IMR-90 (cell line): ENCODE measurements at regions not wholly inside any gene's neighbourhood (a gene's known extent, or its start where the extent isn't known, plus 50 kb on each side); places are given as distances from the start of the nearest gene placed in this dataset.

Experiments used
- ATAC-seq: fragments of 200-7000 bp; cut with Tn5 transposase; 2 replicates; pipeline ENCODE4 v1.9.1; 2020; ENCODE audit warnings: low read depth, mild to moderate bottlenecking, moderate library complexity
- BruUV-seq: library from RNA; stranded (reverse); fragments of 400-500 nt; replicated peaks from 2 replicates; lab custom pipeline; 2021; lab: Mats Ljungman, UMichigan
- CTCF ChIA-PET: fragments of 300-600 bp; formaldehyde crosslinking; extraction: SDS; loops from one replicate; lab custom pipeline; 2021; ENCODE audit warnings: antibody characterized with exemption; lab: Yijun Ruan, JAX
- POLR2A ChIA-PET: fragments of 300-600 bp; sonication (Branson Sonifier 250); formaldehyde crosslinking; loops from one replicate; lab custom pipeline; 2022; ENCODE audit warnings: antibody characterized with exemption; ENCODE audit not compliant: unreplicated experiment; lab: Charles Lee
- DNase-seq: peaks from one replicate; pipeline ENCODE4 v3.0.0; 2013
- H2AFZ ChIP-seq: replicated peaks from 2 replicates; pipeline ENCODE3; 2013; ENCODE audit warnings: low read length, mild to moderate bottlenecking; ENCODE audit not compliant: poor library complexity
- H2AK5ac ChIP-seq: 2 replicates; pipeline ENCODE4 v1.6.1; 2013; ENCODE audit warnings: low read depth, low read length, inconsistent platforms
- H2AK9ac ChIP-seq: replicated peaks from 2 replicates; pipeline ENCODE3; 2013; ENCODE audit warnings: mild to moderate bottlenecking, low read depth, low read length, moderate library complexity; ENCODE audit not compliant: poor library complexity
- H2BK120ac ChIP-seq: 2 replicates; pipeline ENCODE4 v1.6.1; 2013; ENCODE audit warnings: low read depth, low read length, inconsistent platforms
- H2BK15ac ChIP-seq: 3 replicates; pipeline ENCODE4 v1.6.1; 2013; ENCODE audit warnings: low read depth, low read length, inconsistent platforms
- H2BK20ac ChIP-seq: 2 replicates; pipeline ENCODE4 v1.6.1; 2013; ENCODE audit warnings: low read depth, mild to moderate bottlenecking, inconsistent platforms, low read length, moderate library complexity
- H2BK5ac ChIP-seq: 2 replicates; pipeline ENCODE4 v1.6.1; 2013; ENCODE audit warnings: mild to moderate bottlenecking, low read depth, low read length, inconsistent platforms; ENCODE audit not compliant: poor library complexity, severe bottlenecking
- H3K14ac ChIP-seq: replicated peaks from 2 replicates; pipeline ENCODE4 v1.6.1; 2013; ENCODE audit warnings: low read depth, low read length, inconsistent platforms
- H3K18ac ChIP-seq: 2 replicates; pipeline ENCODE4 v1.6.1; 2013; ENCODE audit warnings: low read depth, low read length, control low read depth
- H3K23ac ChIP-seq: 2 replicates; pipeline ENCODE4 v1.6.1; 2013; ENCODE audit warnings: low read depth, low read length, inconsistent platforms
- H3K27ac ChIP-seq: 2 replicates; pipeline ENCODE4 v1.5.1; 2013; ENCODE audit warnings: mild to moderate bottlenecking, control low read depth, low read length; ENCODE audit not compliant: insufficient read depth
- H3K27me3 ChIP-seq: 2 replicates; pipeline ENCODE4 v1.6.1; 2013; ENCODE audit warnings: low read length; ENCODE audit not compliant: control insufficient read depth, insufficient read depth
- H3K36me3 ChIP-seq: 2 replicates; pipeline ENCODE4 v1.6.1; 2013; ENCODE audit warnings: low read length, mixed read lengths; ENCODE audit not compliant: control insufficient read depth, insufficient read depth
- H3K4ac ChIP-seq: 2 replicates; pipeline ENCODE4 v1.6.1; 2013; ENCODE audit warnings: low read depth, low read length, inconsistent platforms
- H3K4me1 ChIP-seq: 2 replicates; pipeline ENCODE4 v1.6.1; 2013; ENCODE audit warnings: low read length, mixed read lengths; ENCODE audit not compliant: control insufficient read depth, insufficient read depth
- H3K4me2 ChIP-seq: 2 replicates; pipeline ENCODE4 v1.6.1; 2013; ENCODE audit warnings: low read depth, mild to moderate bottlenecking, control low read depth, low read length, moderate library complexity
- H3K4me3 ChIP-seq: 2 replicates; pipeline ENCODE4 v1.5.1; 2013; ENCODE audit warnings: low read depth, mild to moderate bottlenecking, control low read depth, low read length, moderate library complexity; ENCODE audit not compliant: insufficient read depth
- H3K56ac ChIP-seq: 2 replicates; pipeline ENCODE4 v1.6.1; 2013; ENCODE audit warnings: low read length, inconsistent platforms; ENCODE audit not compliant: insufficient read depth; ENCODE audit errors: extremely low read depth
- H3K79me1 ChIP-seq, 2 experiments: 2 replicates each; pipeline ENCODE4 v1.6.1; 2013; ENCODE audit warnings: low read length in 2 of 2, inconsistent platforms in 1 of 2, low read depth in 1 of 2
- H3K9ac ChIP-seq: 2 replicates; pipeline ENCODE4 v1.6.1; 2013; ENCODE audit warnings: low read depth, low read length, control low read depth
- H3K9me1 ChIP-seq: 2 replicates; pipeline ENCODE4 v1.6.1; 2013; ENCODE audit warnings: low read length, inconsistent platforms; ENCODE audit not compliant: insufficient read depth
- H3K9me3 ChIP-seq: 2 replicates; pipeline ENCODE4 v1.6.1; 2013; ENCODE audit warnings: low read length; ENCODE audit not compliant: control insufficient read depth, insufficient read depth
- H4K20me1 ChIP-seq: 2 replicates; pipeline ENCODE4 v1.6.1; 2013; ENCODE audit warnings: low read length, inconsistent platforms; ENCODE audit not compliant: insufficient read depth
- H4K5ac ChIP-seq: 2 replicates; pipeline ENCODE4 v1.6.1; 2013; ENCODE audit warnings: mild to moderate bottlenecking, low read depth, low read length, control low read depth
- H4K8ac ChIP-seq, 2 experiments: 2 replicates each; pipeline ENCODE4 v1.6.1; 2013; ENCODE audit warnings: low read depth in 2 of 2, low read length in 2 of 2, control low read depth in 1 of 2, inconsistent platforms in 1 of 2
- H4K91ac ChIP-seq: 2 replicates; pipeline ENCODE4 v1.6.1; 2013; ENCODE audit warnings: low read depth, low read length, inconsistent platforms; ENCODE audit not compliant: insufficient read depth
- BHLHE40 ChIP-seq: fragments of 150-350 bp; IDR thresholded peaks from 2 replicates; pipeline ENCODE4 v1.6.1; 2016; ENCODE audit warnings: mild to moderate bottlenecking, low read depth, low read length
- CEBPB ChIP-seq: IDR thresholded peaks from 2 replicates; pipeline ENCODE4 v1.6.1; 2012; ENCODE audit warnings: low read depth, low read length, improper control_type of control experiment
- CHD1 ChIP-seq: IDR thresholded peaks from 2 replicates; pipeline ENCODE4 v1.6.1; 2012; ENCODE audit warnings: low read depth, low read length, improper control_type of control experiment
- CTCF ChIP-seq: conservative IDR thresholded peaks from 2 replicates; pipeline ENCODE4 v1.5.1; 2012; ENCODE audit warnings: mild to moderate bottlenecking, low read depth, low read length, improper control_type of control experiment
- ELK1 ChIP-seq: fragments of 150-350 bp; IDR thresholded peaks from 2 replicates; pipeline ENCODE4 v1.6.1; 2016; ENCODE audit warnings: low read depth, mild to moderate bottlenecking, low read length, moderate library complexity, borderline replicate concordance
- FOS ChIP-seq: fragments of 150-350 bp; IDR thresholded peaks from 2 replicates; pipeline ENCODE4 v1.6.1; 2016; ENCODE audit warnings: low read depth, low read length
- MAFK ChIP-seq: IDR thresholded peaks from 2 replicates; pipeline ENCODE4 v1.6.1; 2012; ENCODE audit warnings: low read depth, low read length, improper control_type of control experiment
- MAZ ChIP-seq: IDR thresholded peaks from 2 replicates; pipeline ENCODE4 v1.6.1; 2012; ENCODE audit warnings: low read depth, mild to moderate bottlenecking, low read length, improper control_type of control experiment, moderate library complexity, borderline replicate concordance
- MXI1 ChIP-seq: IDR thresholded peaks from 2 replicates; pipeline ENCODE4 v1.6.1; 2012; ENCODE audit warnings: low read depth, mild to moderate bottlenecking, low read length, moderate library complexity, borderline replicate concordance
- NFE2L2 ChIP-seq: fragments of 150-350 bp; IDR thresholded peaks from 2 replicates; pipeline ENCODE4 v1.6.1; 2016; ENCODE audit warnings: low read depth, mild to moderate bottlenecking, low read length
- POLR2A ChIP-seq: IDR thresholded peaks from 2 replicates; pipeline ENCODE4 v1.6.1; 2012; ENCODE audit warnings: mild to moderate bottlenecking, low read depth, low read length
- RAD21 ChIP-seq: IDR thresholded peaks from 2 replicates; pipeline ENCODE4 v1.6.1; 2012; ENCODE audit warnings: low read length, improper control_type of control experiment
- RCOR1 ChIP-seq: IDR thresholded peaks from 2 replicates; pipeline ENCODE4 v1.6.1; 2012; ENCODE audit warnings: mild to moderate bottlenecking, low read length, improper control_type of control experiment; ENCODE audit not compliant: insufficient replicate concordance
- RFX5 ChIP-seq: IDR thresholded peaks from 2 replicates; pipeline ENCODE4 v1.8.0; 2012; ENCODE audit warnings: low read depth, mild to moderate bottlenecking, low read length, moderate library complexity
- SMC3 ChIP-seq: fragments of 150-350 bp; IDR thresholded peaks from 2 replicates; pipeline ENCODE4 v1.6.1; 2016; ENCODE audit warnings: low read depth, mild to moderate bottlenecking, antibody characterized with exemption, low read length, moderate library complexity
- USF2 ChIP-seq: fragments of 150-350 bp; IDR thresholded peaks from 2 replicates; pipeline ENCODE4 v1.6.1; 2017; ENCODE audit warnings: mild to moderate bottlenecking, antibody characterized with exemption, low read length, low read depth
- WGBS, 2 experiments: methylation state at CpG; one replicate each; pipeline versions ENCODE4 v1.1.5 to v1.1.7; 2013; ENCODE audit warnings: missing lambda C conversion rate in 2 of 2; ENCODE audit not compliant: insufficient read length in 1 of 2; ENCODE audit errors: extremely low coverage in 2 of 2; 5-methylcytosine and 5-hydroxymethylcytosine counted together
- dilution Hi-C: fragments of 300-500 bp; cut with HindIII; formaldehyde crosslinking; loops from one replicate; pipeline ENCODE4 v1.14.3; 2018; ENCODE audit warnings: low sequenced_read_pairs; ENCODE audit not compliant: unreplicated experiment
- in situ Hi-C: fragments of 300-500 bp; cut with MboI; formaldehyde crosslinking; loops from 3 replicates; pipeline ENCODE4 v1.14.3; 2019; ENCODE audit warnings: low sequenced_read_pairs, inconsistent platforms, mixed read lengths
- intact Hi-C: fragments of 100-400 bp; cut with micrococcal nuclease; formaldehyde crosslinking; loops from 2 replicates; pipeline ENCODE4 v1.10.0; 2022

GRCh38 chr14:49221316-49221715, 364.9 kb downstream of the RPS29 start:
- dilution Hi-C loops, result no loop called here
- no peak overlapping the region for H3K4me2 ChIP-seq

More at GRCh38 chr14:49221316-49221715, 364.9 kb downstream of the RPS29 start:
- Histone ChIP-seq H3K14ac (no peak overlapping the region), H4K91ac (no peak overlapping the region), H3K9me3 (0 out of 2 replicates have a peak, but pooled peaks cover 2% of the 10 kb centered on the region), H3K4me1 (no peaks in the 10 kb centered on the region), H3K27me3 (no peaks in the 10 kb centered on the region), H4K8ac (no peak overlapping the region), H3K56ac (no peak overlapping the region), H2AFZ (no peak overlapping the region), H3K4ac (no peak overlapping the region), H4K20me1 (no peaks in the 10 kb centered on the region), H3K23ac (no peak overlapping the region), H2BK15ac (no peak overlapping the region), H3K4me3 (no peak overlapping the region), H4K5ac (no peak overlapping the region), H3K9ac (no peak overlapping the region), H2AK9ac (no peak overlapping the region), H3K79me1 (no peaks in the 10 kb centered on the region), H2BK5ac (no peak overlapping the region), H3K18ac (no peak overlapping the region), H3K9me1 (no peaks in the 10 kb centered on the region), H2BK20ac (no peak overlapping the region), H3K27ac (no peak overlapping the region), H3K36me3 (no peaks in the 10 kb centered on the region), H2BK120ac (no peak overlapping the region), H2AK5ac (no peak overlapping the region)
- in situ Hi-C loops (no loop called here), intact Hi-C loops (no loop called here)
- CTCF ChIA-PET, result no interaction called here
- no peak for ATAC-seq
- POLR2A ChIA-PET, result no interaction called here
- no peak for DNase-seq
- WGBS, 2 experiments, result no CpG with 5 or more reads among the region's 3 CpGs
- no TSS peak for BruUV-seq
- TF ChIP-seq MXI1 (no peak), POLR2A (no peak), CEBPB (no peak), CHD1 (no peak), MAZ (no peak), SMC3 (no peak), MAFK (no peak), FOS (no peak), RAD21 (no peak), RCOR1 (no peak), USF2 (no peak), CTCF (no peak), ELK1 (no peak), NFE2L2 (no peak), BHLHE40 (no peak), RFX5 (no peak)
